ENCODE measurements at regions not wholly inside any gene's neighbourhood (a gene's known extent, or its start where the extent isn't known, plus 50 kb on each side); places are given as distances from the start of the nearest gene placed in this dataset.

DNA sequence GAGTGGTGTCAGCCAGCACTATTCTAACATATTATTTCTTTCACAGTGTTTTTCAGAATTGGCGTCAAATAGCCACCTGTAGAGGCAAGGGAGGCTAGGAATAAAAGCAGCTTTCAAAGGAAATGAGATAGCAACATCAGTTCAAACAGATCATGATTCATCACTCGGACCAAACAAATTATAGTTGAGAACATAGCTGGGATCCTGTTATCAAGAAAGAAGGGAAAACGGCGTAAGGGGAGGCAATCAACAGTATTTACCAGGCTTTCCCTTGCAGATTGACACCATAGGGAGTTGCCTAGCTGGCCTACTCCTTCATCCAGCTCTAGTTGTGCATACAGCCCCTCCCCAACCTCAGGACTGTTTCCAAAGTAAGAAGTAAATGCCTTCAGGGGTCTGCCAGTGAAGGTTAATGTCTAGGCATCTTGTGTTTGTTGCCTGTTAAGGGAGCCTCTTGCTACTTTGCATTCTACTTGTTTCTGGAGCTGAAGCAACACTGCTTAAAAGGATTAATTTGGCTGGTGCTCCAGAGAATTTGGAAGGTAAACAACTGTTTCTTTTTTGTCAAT, 286.5 kb downstream of the NSUN3 start:
- TF ChIP-seq, protein P1, sequence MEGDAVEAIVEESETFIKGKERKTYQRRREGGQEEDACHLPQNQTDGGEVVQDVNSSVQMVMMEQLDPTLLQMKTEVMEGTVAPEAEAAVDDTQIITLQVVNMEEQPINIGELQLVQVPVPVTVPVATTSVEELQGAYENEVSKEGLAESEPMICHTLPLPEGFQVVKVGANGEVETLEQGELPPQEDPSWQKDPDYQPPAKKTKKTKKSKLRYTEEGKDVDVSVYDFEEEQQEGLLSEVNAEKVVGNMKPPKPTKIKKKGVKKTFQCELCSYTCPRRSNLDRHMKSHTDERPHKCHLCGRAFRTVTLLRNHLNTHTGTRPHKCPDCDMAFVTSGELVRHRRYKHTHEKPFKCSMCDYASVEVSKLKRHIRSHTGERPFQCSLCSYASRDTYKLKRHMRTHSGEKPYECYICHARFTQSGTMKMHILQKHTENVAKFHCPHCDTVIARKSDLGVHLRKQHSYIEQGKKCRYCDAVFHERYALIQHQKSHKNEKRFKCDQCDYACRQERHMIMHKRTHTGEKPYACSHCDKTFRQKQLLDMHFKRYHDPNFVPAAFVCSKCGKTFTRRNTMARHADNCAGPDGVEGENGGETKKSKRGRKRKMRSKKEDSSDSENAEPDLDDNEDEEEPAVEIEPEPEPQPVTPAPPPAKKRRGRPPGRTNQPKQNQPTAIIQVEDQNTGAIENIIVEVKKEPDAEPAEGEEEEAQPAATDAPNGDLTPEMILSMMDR (IDR thresholded peaks at IDR 0.05; ENCODE audit: low read depth, low read length): no peak
- TF ChIP-seq POLR2A (IDR thresholded peaks at IDR 0.05; ENCODE audit: extremely low read depth, insufficient read length): no peak
- TF ChIP-seq MYC (IDR thresholded peaks at IDR 0.05; ENCODE audit: low read depth, low read length): no peak
